Ishikawa (cell line): ENCODE measurements at regions not wholly inside any gene's neighbourhood (a gene's known extent, or its start where the extent isn't known, plus 50 kb on each side); places are given as distances from the start of the nearest gene placed in this dataset.

Source experiments
- CEBPB ChIP-seq: IDR thresholded peaks from 2 replicates; pipeline ENCODE4 v1.6.1; 2012
- EGR1 ChIP-seq: IDR thresholded peaks from 2 replicates; pipeline ENCODE4 v1.6.1; 2012
- EP300 ChIP-seq: IDR thresholded peaks from 2 replicates; pipeline ENCODE4 v1.6.1; 2012; ENCODE audit warnings: borderline replicate concordance
- TEAD4 ChIP-seq: IDR thresholded peaks from 2 replicates; pipeline ENCODE4 v1.6.1; 2012
- YY1 ChIP-seq: IDR thresholded peaks from 2 replicates; pipeline ENCODE4 v1.6.1; 2012; ENCODE audit warnings: low read depth
- TF ChIP-seq, protein P1 (sequence below): IDR thresholded peaks from 2 replicates; pipeline ENCODE4 v1.6.1; 2012; ENCODE audit warnings: low read depth, mild to moderate bottlenecking
- TF ChIP-seq, protein P2 (sequence below): IDR thresholded peaks from 2 replicates; pipeline ENCODE4 v1.6.1; 2012
- TF ChIP-seq, protein P3 (sequence below): IDR thresholded peaks from 2 replicates; pipeline ENCODE4 v1.6.1; 2012

DNA sequence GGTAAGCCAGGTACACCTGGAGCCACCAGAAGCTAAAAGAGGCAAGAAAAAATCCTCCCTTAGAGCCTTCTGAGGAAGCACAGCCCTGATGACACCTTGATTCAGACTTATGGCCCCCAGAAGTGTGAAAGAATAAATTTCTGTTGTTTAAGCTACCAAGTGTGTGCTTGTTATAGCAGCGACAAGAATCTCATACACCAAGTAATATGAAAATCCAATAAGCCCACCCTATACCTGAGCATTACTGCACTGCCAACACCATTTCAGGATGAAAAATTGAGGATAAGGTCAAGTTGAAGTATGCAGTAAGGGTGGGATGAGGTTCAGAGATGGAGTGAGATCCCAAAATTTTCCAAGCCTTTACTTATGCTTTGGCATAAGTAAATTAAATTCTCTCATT, 163.6 kb upstream of the CCDC196 start:
- TF ChIP-seq, protein P1, sequence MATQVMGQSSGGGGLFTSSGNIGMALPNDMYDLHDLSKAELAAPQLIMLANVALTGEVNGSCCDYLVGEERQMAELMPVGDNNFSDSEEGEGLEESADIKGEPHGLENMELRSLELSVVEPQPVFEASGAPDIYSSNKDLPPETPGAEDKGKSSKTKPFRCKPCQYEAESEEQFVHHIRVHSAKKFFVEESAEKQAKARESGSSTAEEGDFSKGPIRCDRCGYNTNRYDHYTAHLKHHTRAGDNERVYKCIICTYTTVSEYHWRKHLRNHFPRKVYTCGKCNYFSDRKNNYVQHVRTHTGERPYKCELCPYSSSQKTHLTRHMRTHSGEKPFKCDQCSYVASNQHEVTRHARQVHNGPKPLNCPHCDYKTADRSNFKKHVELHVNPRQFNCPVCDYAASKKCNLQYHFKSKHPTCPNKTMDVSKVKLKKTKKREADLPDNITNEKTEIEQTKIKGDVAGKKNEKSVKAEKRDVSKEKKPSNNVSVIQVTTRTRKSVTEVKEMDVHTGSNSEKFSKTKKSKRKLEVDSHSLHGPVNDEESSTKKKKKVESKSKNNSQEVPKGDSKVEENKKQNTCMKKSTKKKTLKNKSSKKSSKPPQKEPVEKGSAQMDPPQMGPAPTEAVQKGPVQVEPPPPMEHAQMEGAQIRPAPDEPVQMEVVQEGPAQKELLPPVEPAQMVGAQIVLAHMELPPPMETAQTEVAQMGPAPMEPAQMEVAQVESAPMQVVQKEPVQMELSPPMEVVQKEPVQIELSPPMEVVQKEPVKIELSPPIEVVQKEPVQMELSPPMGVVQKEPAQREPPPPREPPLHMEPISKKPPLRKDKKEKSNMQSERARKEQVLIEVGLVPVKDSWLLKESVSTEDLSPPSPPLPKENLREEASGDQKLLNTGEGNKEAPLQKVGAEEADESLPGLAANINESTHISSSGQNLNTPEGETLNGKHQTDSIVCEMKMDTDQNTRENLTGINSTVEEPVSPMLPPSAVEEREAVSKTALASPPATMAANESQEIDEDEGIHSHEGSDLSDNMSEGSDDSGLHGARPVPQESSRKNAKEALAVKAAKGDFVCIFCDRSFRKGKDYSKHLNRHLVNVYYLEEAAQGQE: no peak
- TF ChIP-seq CEBPB (no peak), EP300 (no peak), YY1 (no peak), TEAD4 (no peak), EGR1 (no peak)
- TF ChIP-seq, protein P2, sequence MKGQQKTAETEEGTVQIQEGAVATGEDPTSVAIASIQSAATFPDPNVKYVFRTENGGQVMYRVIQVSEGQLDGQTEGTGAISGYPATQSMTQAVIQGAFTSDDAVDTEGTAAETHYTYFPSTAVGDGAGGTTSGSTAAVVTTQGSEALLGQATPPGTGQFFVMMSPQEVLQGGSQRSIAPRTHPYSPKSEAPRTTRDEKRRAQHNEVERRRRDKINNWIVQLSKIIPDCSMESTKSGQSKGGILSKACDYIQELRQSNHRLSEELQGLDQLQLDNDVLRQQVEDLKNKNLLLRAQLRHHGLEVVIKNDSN: no peak
- TF ChIP-seq, protein P3, sequence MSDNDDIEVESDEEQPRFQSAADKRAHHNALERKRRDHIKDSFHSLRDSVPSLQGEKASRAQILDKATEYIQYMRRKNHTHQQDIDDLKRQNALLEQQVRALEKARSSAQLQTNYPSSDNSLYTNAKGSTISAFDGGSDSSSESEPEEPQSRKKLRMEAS: no peak
